Activated B cell treated with CpG ODN at 0.5 μM for 24 hours (primary cell): ENCODE measurements at regions not wholly inside any gene's neighbourhood (a gene's known extent, or its start where the extent isn't known, plus 50 kb on each side); places are given as distances from the start of the nearest gene placed in this dataset.
"Not testable (repeated sequence)": the region's sequence is repeated elsewhere in the genome, so short reads cannot be mapped to it uniquely, and the experiment has no call there.

Experiments used
- ATAC-seq: fragments of 200-7000 bp; cut with Tn5 transposase; one replicate; pipeline ENCODE4 v1.10.0; 2021; ENCODE audit warnings: low read depth, mild to moderate bottlenecking, moderate library complexity
- CTCF ChIA-PET: fragments of 350-600 bp; sonication (Branson Sonifier 250); formaldehyde crosslinking; loops from one replicate; lab custom pipeline; 2021; ENCODE audit warnings: antibody characterized with exemption; lab: Charles Lee
- POLR2A ChIA-PET: fragments of 350-600 bp; sonication (Branson Sonifier 250); formaldehyde crosslinking; loops from one replicate; lab custom pipeline; 2021; ENCODE audit warnings: antibody characterized with exemption; lab: Charles Lee
- DNase-seq: peaks from one replicate; pipeline ENCODE4 v3.0.0; 2022
- H3K27ac Mint-ChIP-seq: one replicate; pipeline ENCODE4 v1.8.0; 2020; ENCODE audit warnings: mixed read lengths
- H3K27me3 Mint-ChIP-seq: one replicate; pipeline ENCODE4 v1.8.0; 2021; ENCODE audit warnings: mixed read lengths
- H3K36me3 Mint-ChIP-seq: one replicate; pipeline ENCODE4 v1.8.0; 2021; ENCODE audit warnings: low read depth, mixed read lengths
- H3K4me1 Mint-ChIP-seq: one replicate; pipeline ENCODE4 v1.8.0; 2021; ENCODE audit warnings: mixed read lengths
- H3K4me3 Mint-ChIP-seq: one replicate; pipeline ENCODE4 v1.8.0; 2020; ENCODE audit warnings: mild to moderate bottlenecking, mixed read lengths
- H3K9me3 Mint-ChIP-seq: one replicate; pipeline ENCODE4 v1.8.0; 2020; ENCODE audit warnings: mixed read lengths
- intact Hi-C: fragments of 100-400 bp; cut with micrococcal nuclease; formaldehyde crosslinking; loops from one replicate; pipeline ENCODE4 v1.15.1; 2024
- TF ChIP-seq, protein P1 (sequence below): fragments of 200-600 bp; IDR thresholded peaks from one replicate; pipeline ENCODE4 v1.8.0; 2022; ENCODE audit warnings: antibody characterized with exemption, mild to moderate bottlenecking

DNA sequence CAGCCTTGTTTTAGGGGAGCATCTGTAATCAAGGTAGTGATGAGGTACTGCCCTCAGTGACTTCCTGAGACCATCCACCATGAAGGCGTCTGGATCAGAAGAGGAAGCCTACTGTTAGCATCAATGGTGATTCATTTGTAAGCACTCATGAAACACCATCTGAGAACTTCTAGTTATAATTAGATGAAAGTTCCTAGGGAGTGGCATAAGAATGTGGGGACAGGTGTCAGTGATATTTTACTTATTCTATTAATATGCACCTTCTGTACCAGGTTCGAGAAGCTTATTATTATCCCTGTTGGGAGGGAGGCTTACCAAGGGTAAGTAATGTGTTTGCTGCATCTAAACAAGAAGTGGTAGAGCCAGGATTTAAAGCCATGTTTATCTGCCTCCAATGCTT lies 295.8 kb upstream of the TBL1XR1 start:
- ChIA-PET POLR2A (no interaction called here), CTCF (no interaction called here)
- H3K9me3 Mint-ChIP-seq = no peaks in the 10 kb centered on the region
- no peaks in the 10 kb centered on the region for H3K36me3 Mint-ChIP-seq
- no peak for ATAC-seq
- no peak for DNase-seq
- H3K27ac Mint-ChIP-seq = no peak overlapping the region
- TF ChIP-seq, protein P1, sequence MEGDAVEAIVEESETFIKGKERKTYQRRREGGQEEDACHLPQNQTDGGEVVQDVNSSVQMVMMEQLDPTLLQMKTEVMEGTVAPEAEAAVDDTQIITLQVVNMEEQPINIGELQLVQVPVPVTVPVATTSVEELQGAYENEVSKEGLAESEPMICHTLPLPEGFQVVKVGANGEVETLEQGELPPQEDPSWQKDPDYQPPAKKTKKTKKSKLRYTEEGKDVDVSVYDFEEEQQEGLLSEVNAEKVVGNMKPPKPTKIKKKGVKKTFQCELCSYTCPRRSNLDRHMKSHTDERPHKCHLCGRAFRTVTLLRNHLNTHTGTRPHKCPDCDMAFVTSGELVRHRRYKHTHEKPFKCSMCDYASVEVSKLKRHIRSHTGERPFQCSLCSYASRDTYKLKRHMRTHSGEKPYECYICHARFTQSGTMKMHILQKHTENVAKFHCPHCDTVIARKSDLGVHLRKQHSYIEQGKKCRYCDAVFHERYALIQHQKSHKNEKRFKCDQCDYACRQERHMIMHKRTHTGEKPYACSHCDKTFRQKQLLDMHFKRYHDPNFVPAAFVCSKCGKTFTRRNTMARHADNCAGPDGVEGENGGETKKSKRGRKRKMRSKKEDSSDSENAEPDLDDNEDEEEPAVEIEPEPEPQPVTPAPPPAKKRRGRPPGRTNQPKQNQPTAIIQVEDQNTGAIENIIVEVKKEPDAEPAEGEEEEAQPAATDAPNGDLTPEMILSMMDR = no peak
- intact Hi-C loops = no loop called here
- no peak overlapping the region for H3K4me3 Mint-ChIP-seq
- peaks cover 4% of the 10 kb centered on the region for H3K4me1 Mint-ChIP-seq
- H3K27me3 Mint-ChIP-seq = no peaks in the 10 kb centered on the region

DNA sequence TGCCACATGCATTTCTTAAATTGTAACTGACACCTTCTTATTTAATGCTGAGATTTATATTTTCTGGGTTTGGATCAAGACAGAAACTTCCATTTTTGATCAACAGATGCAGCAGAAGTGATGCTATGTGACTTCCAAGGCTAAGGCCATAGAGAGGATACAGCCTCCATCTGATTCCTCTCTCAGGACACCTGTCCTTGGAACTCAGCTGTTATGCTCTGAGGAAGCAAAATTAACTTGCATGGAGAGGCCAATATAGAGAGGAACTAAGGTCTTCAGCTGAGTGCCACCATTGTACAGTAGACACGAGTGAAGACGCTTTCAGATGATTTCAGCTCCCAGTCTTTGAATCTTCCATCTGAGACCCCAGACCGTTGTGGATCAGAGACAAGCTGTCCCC lies 296.9 kb upstream of the TBL1XR1 start:
- no peak overlapping the region for H3K4me3 Mint-ChIP-seq

DNA sequence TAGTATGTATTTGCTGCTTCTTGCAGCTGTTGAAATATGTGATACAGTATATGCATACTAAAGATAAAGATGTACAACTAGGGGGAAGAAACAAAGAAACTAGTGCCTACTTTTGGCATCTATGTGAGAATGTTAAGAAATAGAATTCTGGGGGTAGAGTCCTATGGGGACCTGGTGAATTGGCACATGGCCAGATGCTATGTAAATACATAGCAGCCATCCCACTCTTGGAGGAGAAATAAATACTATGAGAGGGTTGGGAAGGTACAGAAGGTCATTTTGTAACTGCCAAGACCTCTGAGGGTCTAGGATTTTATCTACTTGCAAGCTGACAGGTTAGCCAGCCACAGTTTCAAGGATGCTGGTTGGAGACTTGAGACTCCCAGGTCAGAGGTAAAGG lies 298.3 kb upstream of the TBL1XR1 start:
- DNase-seq = no peak
- no peak overlapping the region for H3K27ac Mint-ChIP-seq
- H3K9me3 Mint-ChIP-seq = no peaks in the 10 kb centered on the region
- no peaks in the 10 kb centered on the region for H3K27me3 Mint-ChIP-seq
- ChIA-PET POLR2A (no interaction called here), CTCF (no interaction called here)
- H3K4me3 Mint-ChIP-seq = no peak overlapping the region
- peaks cover 5% of the 10 kb centered on the region for H3K4me1 Mint-ChIP-seq
- TF ChIP-seq, protein P1 = no peak
- intact Hi-C loops = no loop called here
- ATAC-seq = no peak
- no peaks in the 10 kb centered on the region for H3K36me3 Mint-ChIP-seq

More for the DNA sequence above, 296.9 kb upstream of the TBL1XR1 start:
- TF ChIP-seq, protein P1 = no peak
- ATAC-seq (no peak), DNase-seq (no peak)
- ChIA-PET CTCF (no interaction called here), POLR2A (no interaction called here)
- intact Hi-C loops = no loop called here
- Mint-ChIP-seq H3K36me3 (no peaks in the 10 kb centered on the region), H3K27ac (no peak overlapping the region), H3K4me1 (peaks cover 5% of the 10 kb centered on the region), H3K9me3 (no peaks in the 10 kb centered on the region), H3K27me3 (no peaks in the 10 kb centered on the region)

DNA sequence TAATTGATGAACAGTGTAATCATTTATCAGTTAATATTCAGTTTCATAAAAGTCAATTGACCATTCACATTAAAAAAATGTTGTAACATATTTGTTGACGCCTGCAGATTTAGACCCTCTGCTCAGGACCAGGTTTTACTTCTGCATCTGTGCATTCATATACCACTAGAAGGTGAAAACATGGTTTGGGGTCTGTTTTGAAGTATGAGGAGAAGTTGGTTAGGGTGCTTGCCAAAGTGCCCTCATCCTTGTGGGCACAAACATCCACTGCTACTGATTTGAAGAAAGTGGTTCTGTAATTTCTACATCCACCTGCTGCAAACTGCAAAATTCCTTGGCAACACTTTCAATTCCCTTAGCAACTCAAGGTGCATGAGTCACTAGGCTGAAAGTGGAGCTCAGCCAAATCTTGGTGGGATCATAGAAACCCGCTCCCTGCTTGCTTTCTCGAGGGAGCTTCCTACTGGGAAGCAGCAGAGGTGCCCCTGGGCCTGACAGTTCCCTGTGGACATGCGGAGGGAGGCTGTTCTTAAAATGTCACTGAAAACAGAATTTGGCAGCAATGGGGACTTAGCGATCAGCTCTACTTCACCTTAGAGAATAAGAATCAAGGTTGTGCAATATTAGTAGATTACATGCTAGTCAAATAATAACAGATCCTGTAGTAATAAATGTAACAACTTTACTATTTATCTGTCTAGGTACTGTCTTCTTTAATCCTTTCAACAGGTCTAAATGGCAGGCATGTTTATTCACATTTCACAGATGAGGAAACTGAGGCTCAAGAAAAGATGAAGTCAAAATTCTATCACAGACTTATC lies 301.0 kb upstream of the TBL1XR1 start:
- no peaks in the 10 kb centered on the region for H3K36me3 Mint-ChIP-seq
- no peak overlapping the region for H3K27ac Mint-ChIP-seq
- ChIA-PET POLR2A (interaction anchor here (0.5 kb wide), 1 partner anchor 63 kb away, joined by 4 read pairs; no protein-coding TSS in a partner anchor), CTCF (no interaction called here)
- ATAC-seq (no peak), DNase-seq (no peak)
- intact Hi-C loops = no loop called here
- no peaks in the 10 kb centered on the region for H3K27me3 Mint-ChIP-seq
- H3K9me3 Mint-ChIP-seq = no peaks in the 10 kb centered on the region
- peaks cover 5% of the 10 kb centered on the region for H3K4me1 Mint-ChIP-seq
- no peak overlapping the region for H3K4me3 Mint-ChIP-seq
- TF ChIP-seq, protein P1 = no peak

DNA sequence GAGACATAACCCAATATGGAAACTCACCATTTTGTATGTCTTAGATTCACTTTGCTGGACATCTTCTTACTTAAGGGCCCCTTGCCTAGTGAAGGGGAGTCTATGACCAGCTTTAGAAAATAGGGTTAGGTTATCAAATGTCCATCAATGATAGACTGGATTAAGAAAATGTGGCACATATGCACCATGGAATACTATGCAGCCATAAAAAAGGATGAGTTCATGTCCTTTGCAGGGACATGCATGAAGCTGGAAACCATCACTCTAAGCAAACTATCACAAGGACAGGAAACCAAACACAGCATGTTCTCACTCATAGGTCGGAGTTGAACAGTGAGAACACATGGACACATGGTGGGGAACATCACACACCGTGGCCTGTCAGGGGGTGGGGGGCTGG lies 301.8 kb upstream of the TBL1XR1 start:
- intact Hi-C loops, H3K4me1 Mint-ChIP-seq, H3K9me3 Mint-ChIP-seq, H3K27ac Mint-ChIP-seq, POLR2A ChIA-PET, H3K36me3 Mint-ChIP-seq, ATAC-seq, CTCF ChIA-PET, DNase-seq, H3K27me3 Mint-ChIP-seq, H3K4me3 Mint-ChIP-seq: not testable (repeated sequence)
